Upper lobe of left lung (tissue), 4 donors: ENCODE measurements at regions not wholly inside any gene's neighbourhood (a gene's known extent, or its start where the extent isn't known, plus 50 kb on each side); places are given as distances from the start of the nearest gene placed in this dataset.

Experiments
- CTCF ChIP-seq, 6 experiments: fragments of 450-650 bp in 4 of 6; fragments of 200-600 bp in 2 of 6; sonication (generic) in 2 of 6; IDR thresholded peaks; one replicate each; pipeline ENCODE4 v1.5.1; 2016 to 2019; ENCODE audit warnings: antibody characterized with exemption in 6 of 6
- POLR2A ChIP-seq, 4 donors: fragments of 450-650 bp; IDR thresholded peaks; one replicate each; pipeline ENCODE4 v1.5.1; 2016 to 2017; ENCODE audit warnings: antibody characterized with exemption in 4 of 4, mild to moderate bottlenecking in 2 of 4

- TF ChIP-seq POLR2A (IDR thresholded peaks at IDR 0.05): no peak
- no peak for TF ChIP-seq CTCF (IDR thresholded peaks at IDR 0.05)
Measured at GRCh38 chr15:95880031-95880570, 450.4 kb upstream of the NR2F2 start.
